NCI-H748 (cell line): ENCODE measurements at regions not wholly inside any gene's neighbourhood (a gene's known extent, or its start where the extent isn't known, plus 50 kb on each side); places are given as distances from the start of the nearest gene placed in this dataset.

ENCODE experiments used
- DNase-seq: peaks from one replicate; lab custom pipeline; 2025; ENCODE audit not compliant: unreplicated experiment; lab: John Stamatoyannopoulos, UW

- no peak for DNase-seq
These were observed 82.2 kb downstream of the COPS8 start for GRCh38 chr2:237167934-237168333.

DNA sequence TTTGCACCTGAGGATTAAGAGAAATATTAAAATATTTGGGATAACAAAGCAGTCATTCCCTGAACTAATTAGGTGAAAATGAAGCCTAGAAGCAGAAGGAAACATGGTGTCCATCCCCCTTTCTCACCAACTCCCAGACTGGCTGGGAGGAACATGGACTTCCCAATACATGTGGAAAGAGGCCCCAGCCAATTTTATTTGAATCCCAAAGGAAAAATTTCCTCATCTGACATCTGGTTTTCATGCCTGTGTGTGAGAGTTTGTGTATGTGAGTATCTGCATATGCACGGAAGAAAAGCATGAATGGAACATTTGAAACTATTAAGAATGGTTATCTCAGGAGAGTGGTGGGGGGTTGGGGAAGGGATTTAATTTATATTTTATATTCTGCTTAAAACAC is 84.3 kb downstream of the COPS8 start:
- no peak for DNase-seq

DNA sequence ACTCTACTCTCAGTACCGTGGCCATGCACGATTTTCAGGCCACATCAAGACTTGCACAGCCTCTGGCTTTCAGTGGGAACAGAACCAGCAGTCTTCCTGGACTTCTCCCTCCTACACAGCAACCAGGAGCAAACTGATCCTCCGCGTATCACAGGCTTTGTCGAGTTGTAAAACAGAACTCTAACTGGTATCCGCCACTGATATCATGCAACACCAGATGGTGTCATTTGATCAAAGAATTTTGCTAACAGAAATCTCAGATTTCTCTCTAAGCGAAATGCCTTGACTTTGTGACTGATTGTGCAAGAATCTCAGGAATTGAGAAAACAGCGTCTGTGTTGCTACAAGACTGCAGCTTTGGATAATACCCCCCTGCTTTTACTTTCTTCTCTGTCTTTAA is 85.7 kb downstream of the COPS8 start:
- no peak for DNase-seq

DNA sequence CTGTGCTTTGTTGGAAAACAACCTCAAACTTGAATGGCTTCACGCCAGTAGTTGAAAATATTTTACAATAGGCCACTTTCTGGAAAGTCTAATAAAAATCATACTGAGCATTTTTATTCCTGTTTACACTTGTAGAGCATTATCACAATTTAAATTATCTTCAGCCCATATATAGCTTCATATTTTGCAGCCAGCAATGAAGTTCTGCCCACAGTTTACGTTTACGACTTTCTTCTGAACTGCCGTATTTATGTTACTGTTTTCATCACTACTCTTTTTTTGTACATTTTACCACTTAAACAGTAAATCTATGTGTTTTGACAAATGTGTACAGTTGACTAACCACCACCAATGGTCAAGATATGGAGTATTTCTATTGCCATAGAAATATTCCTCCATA is 86.2 kb downstream of the COPS8 start:
- no peak for DNase-seq

DNA sequence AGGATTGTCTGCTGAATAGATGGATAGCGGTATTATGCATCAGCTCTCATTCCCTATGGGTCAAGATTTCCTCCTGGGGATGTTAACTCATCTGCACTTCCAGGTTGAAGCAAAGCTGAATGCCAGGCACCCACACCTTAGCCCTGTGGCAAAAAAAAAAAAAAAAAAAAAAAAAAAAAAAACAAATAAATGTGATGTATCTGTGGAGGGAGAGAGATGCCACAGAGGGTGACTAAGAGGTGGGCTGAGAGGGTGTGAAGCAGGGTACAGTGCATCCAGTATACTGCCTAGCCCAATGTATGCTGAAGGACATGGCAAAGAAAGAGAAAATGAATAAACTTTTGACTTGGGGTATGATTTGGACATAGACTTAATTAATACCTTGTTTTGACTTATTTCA is 91.4 kb downstream of the COPS8 start:
- no peak for DNase-seq

DNA sequence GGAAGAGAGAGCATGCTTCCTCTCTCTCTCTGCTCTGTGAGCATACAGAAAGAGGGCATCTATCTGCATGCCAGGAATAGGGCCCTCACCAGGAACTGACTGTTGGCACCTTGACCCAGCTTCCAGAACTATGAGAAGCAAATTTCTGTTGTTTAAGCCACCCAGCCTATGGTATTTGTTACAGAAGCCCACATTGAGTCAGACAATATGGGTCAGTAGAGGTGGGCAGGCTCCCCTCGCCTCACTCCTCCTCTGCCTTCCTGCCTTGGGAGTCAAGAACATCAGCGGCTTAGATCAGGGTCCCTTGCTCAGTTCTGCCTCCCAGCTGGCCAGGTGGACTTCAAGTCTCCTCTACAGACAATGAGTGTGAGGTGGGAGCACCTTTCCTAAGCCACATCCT is 92.3 kb downstream of the COPS8 start:
- no peak for DNase-seq

DNA sequence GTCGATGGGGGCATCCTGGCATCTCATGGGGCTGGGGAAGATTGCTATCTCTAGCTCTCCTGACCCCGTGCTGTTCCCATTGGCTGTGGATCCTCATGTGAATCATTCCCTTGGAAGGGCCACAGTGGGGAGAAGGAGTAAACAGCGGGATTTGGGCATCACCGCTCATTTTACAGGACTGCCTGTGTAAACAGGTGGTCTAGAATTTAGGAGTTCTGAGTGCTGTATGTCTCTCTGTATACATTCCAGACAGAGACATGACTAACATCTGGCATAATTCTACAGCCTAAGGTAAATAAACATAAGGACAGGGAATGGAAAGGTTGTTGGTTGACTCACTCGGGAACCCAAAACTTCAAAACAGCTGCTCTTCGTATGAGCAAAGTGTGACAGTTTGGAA is 92.7 kb downstream of the COPS8 start:
- DNase-seq: no peak

DNA sequence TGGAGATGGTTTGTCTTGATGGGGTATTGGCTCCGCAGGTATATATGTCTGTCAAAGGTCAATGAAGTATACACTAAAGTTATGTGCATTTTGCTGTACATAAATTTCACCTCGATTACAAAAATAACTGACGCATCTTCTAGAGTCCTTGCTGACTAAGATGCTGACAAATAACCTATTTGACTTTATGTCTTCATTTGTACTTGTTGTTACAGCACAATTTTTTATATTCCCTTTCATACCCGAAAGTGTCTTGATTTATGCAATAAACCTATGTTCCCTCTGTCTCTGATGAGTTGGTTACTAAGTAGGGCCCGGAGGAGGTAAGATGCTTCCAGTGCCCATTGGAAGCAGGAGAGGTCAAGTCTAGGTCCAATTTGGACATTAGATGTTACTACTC is 93.5 kb downstream of the COPS8 start:
- no peak for DNase-seq

- DNase-seq: no peak
These were observed 94.5 kb downstream of the COPS8 start for GRCh38 chr2:237180187-237180586.

- DNase-seq: no peak
These were observed 95.3 kb downstream of the COPS8 start for GRCh38 chr2:237180987-237181386.

GRCh38 chr2:237181844-237182243 is 96.2 kb downstream of the COPS8 start:
- DNase-seq: no peak

DNA sequence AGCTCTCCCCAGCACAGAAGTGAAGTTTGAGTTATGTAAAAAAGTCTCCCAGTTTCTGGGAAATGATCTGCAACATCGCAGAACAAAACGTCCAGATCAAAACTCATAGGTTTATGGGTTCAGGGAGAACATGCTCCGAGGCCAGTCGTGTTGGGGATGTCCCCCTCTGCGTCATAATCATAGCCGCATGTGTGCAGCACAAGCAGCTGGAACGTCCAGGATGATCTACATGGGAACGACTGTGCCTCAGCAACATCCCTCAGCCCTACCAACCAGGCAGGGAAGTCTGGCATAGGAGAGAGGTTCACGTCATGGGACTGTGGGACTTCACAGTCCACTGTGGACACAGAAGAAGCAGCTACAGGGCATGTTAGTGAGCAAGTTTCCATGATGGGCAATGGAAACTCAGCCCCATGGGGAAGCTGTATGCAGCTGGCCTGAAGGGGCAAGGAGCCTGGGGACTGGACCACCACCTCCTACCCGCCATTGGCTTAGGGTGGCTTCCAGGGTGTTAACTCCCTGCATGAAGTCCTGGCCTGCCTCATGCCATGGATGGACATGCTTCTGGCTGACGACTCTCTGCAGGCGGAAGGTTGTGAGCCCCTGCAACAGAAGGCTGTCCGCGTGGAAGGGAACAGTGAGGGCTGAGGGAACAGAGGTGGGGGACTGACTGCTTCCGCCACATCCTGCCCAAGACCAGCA is 96.9 kb downstream of the COPS8 start:
- no peak for DNase-seq

DNA sequence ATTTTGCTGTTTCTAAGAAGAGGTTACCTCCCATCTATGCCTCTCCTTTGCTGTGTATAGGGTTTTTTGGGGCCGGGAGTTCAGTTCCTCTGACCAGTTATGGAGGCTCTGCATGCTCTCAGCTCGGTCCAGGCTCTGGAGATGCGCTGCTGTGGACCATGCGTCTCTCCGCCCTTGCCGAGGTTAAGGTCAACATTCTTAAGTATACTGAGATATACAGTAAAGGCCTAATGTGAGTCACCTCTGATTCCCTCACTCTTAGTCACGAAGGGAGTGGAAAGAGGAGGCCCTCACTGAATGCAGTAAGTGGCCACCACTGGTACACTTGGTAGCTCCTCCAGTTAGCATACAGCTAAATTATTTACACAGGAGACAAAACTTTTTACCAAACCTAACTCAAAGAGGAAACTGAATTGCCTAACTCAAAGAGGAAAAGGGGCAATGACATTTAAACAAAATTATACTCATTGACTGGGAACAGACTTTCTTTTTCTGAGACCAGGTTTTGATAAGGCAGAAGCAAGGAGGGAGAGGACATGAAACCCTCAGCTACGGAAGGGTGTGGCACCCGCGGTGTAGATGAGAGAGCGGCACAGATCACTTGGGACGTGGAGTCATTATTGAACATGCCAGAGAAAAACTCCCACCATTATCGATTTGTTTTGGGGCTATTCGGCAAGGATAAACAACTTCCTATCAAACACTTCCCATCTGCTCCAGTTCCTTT is 98.7 kb downstream of the COPS8 start:
- no peak for DNase-seq

- DNase-seq: no peak
These were observed 99.3 kb downstream of the COPS8 start for GRCh38 chr2:237184919-237185552.

DNA sequence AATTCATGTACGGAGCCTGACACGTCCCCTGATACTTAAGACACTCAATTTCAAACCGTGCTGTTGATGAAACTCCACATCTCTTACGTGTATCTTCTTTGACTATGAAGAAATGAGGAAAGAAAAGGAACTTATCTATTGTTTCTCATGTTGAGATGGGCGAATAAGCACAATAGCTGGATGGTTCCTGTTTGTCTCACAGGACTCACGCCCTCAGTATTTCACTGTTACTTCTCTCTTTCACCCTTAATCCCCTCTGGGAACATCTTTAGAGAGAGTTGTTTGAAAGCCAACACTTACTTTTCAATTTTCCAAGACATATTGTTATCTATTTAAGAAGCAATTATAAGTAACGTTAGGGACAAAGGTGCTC is 99.8 kb downstream of the COPS8 start:
- DNase-seq: no peak

DNA sequence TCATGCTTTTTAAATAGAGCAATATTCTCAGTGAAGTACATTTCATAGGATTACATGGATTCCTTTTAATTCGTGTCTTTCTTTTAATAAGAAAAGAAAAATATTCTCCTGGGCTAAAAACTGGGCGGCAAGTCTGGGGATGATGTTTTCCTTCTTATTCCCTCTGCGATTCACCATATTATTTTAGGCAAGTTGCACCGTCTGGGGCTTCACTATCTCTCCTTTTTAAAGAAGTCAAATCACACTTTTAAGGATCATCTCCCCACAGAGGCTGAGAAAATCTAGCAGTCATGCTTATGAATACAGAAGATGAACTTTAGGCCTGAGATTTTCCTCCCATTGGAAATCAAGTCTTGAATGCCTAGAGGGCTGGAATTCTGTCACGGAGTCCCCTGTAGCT is 104.1 kb downstream of the COPS8 start:
- no peak for DNase-seq

GRCh38 chr2:237190966-237191713 is 105.5 kb downstream of the COPS8 start:
- DNase-seq: no peak

GRCh38 chr2:237191714-237192081 is 106.0 kb downstream of the COPS8 start:
- DNase-seq: no peak

DNA sequence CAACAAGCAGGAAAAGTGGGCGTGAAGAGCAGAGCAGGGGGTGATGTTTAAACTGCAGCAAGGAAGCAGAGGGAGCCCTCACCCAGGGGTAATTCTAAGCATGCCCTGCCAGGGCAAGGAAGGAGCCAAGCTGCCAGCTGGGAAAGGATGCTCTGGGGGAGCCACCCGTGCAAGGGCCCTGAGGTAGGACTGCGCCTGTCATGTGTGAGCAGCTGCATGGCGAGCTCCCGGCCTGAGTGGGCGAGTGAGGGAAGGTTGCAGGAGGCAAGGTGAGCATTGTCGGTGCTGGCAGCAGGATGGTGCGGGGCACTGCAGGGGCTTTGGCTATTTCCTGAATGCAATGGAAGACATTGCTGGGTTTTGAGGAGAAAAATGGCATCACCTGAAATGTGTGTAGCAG is 107.2 kb downstream of the COPS8 start:
- no peak for DNase-seq

DNA sequence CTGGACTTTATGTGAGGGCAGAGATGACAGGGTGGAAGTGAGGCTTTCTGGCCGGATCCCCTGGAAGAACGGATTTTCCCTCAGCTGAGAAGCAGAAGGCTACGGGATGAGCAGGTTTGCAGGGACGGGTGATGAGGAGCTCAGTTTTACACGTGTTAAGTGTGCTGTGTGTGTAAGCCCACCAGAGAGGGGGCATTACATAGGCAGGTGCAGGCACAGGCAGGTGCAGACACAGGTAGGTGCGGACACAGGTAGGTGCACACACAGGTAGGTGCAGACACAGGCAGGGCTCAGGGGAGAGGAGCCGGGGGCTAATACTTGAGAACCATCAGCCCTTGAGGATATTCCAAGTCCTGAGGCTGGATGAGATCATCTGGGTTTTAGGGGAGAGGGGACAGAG is 107.7 kb downstream of the COPS8 start:
- no peak for DNase-seq

GRCh38 chr2:237194081-237194480 is 108.4 kb downstream of the COPS8 start:
- DNase-seq: no peak

- no peak for DNase-seq
These were observed 109.2 kb downstream of the COPS8 start for GRCh38 chr2:237194906-237195305.
